ENCODE measurements at regions not wholly inside any gene's neighbourhood (a gene's known extent, or its start where the extent isn't known, plus 50 kb on each side); places are given as distances from the start of the nearest gene placed in this dataset.
A peak's percentile ranks its signal among the peaks of the same experiment; 100 is the strongest.

DNA sequence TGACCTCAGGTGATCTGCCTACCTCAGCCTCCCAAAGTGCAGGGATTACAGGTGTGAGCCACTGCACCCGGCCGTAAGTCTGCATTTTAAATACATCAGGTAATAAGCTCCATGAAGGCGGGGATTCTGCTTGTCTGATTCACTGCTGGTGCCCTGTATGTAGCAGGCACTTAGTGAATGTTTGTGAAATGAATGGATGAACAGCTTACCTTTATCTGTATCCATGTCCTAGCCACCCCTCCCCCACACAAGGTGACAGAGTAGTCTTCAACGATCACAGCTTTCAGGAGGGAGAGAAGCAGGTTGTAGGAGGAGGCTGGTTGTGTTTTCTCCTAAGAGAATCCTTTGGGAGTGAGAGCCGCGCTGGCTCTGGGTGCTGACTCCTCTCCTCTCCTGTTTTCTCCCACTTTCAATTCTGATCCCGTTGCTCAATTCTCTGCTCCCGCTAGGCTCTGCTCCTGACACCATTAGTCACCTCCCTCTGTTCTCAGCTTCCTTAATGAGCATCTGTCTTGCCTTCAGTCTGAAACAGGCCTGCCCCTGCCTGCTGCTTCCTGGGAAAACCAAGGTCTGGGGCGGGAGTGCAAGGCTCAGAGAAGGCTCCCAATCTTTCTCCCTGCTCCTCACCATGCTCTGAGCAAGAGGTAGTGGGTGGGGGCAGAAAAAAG, 88.8 kb upstream of the CTNNA1 start:
- DNase-seq: no peak

DNA sequence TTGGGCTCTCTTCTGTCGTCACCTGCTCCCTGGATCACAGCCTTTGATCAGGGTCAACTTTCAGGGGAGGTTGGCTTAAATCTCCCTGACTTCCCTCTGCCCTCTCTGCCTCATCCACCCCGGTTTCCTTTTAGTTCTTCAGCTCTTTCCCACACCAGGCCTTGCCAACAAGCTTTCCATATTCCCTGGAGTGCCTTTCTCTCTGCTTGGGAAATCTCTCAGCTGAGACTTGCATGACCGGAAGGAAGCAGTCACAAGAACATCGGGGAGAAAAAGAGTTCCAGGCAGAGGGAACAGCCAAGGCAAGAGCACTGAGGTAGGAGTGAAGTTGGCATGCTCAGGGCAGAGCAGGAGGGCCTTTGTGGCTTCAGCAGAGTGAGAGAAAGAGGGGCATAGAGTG, 88.4 kb upstream of the HSPA9 start:
- DNase-seq: no peak

DNA sequence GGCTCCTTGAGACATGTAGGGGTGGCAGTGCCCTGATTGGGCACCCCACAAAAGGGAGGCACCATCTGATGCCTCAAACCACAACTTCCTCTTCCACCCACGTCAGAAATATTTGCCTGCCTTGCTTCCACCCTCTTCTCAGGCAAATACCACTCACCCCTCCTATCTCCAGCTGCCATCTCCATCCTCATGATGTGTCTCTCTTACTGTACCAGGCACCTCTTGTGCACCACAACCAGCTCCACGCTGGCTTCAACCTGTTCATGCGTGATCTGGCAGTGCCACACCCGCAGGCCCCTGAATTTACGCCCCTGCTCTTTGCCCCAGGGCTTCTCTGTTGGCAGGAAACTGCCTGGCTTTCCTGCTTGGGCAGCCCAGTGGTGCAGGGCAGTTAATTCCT, 87.8 kb upstream of the HSPA9 start:
- peak in 1 of 2 experiments; percentile 21 for DNase-seq

DNA sequence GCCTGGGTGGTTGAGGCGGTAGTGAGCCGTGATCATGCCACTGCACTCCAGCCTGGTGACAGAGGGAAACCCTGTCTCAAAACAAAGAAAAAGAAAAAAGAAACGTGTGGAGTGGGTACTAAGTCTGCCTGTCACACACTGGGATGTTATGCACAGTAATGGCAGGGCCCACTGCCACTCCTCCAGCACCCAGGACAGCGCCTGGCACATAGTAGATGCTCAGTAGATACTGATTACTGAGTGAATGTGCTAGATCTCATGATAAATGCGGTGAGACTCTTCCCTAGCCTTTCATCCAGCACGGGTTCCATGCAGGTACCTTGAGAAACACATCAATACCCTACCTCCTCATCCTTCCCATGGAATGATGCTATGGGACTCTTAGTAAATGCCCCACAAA, 87.4 kb upstream of the HSPA9 start:
- peak; percentile 41 to 53 for DNase-seq

DNA sequence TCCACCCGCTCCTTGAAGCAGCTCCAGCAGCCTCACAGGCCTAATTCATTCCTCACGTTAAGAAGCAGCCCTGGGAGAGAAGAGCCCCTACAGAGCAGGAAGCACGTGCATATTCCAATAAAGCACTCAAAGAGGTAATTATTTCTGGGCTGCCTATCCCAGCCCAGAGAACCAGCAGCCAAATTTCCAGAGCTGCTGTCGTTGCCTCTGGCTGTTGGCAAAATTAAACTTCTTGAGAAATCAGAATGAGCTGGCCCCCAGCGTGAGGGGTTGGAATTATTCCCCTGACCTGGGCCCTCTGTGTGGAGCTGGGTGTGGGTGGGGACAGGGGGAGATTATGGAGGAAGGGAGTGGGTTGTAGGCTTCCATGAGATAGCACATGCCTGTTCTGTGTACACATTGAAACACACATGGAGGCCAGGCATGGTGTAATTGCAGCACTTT, 86.8 kb upstream of the HSPA9 start:
- DNase-seq: peak in 1 of 2 experiments; percentile 11

DNA sequence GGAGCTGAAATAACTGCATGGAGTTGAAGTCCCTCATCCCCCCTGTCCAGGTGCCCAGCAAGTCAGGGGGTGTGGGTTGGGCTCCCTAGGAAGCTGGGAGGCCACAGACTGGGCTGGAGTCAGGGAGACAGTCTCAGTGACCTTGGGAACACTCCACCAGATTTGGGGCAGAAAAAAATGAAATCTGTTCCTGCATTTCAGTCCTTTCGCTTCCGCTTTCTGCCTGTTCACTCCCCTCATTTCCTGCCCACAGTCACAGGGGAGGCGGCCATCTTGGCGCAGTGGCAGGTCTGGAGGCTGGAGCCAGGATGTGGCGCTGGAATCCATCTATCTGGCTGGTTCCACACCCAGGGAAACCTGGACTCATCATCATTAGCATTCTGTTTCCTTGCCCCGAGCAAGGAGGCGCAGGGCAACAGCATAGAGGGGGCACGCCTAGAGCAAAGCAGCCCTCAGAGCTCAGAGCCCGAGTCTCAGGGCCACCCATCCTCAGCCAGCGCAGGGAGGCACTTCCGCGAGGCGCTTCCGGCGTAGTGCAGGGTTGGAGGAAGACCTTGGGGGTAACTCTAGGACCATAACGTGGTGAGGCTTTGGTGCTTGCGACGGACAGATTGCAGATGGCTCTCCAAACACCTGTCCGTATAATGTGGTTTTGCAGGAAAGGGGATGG, 86.2 kb upstream of the HSPA9 start:
- peak in 1 of 2 experiments; percentile 7 for DNase-seq

DNA sequence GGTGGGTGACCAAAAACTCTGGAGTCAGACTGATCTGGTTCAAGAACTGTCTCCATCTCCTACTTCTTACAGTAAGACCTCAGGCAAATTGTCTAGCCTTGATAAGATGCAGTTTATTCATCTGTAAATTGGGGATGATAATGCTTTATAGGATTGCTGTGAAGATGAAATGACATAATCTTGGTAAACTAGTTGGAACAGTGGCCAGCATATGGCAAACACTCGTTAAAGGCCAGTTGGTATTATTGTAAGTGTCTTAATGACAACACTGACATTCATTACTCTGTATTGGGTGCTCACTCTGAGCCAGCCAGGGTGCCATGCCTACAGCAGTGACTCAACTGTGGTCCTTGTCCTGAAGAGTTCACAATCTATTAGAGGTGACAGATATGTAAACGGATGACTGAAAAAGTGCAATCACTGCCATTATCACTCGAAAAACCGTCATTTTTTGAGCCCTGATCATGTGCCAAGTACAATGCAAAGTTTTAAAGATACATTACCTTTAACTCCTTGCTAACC, 84.9 kb upstream of the HSPA9 start:
- peak in 1 of 2 experiments; percentile 11 for DNase-seq

DNA sequence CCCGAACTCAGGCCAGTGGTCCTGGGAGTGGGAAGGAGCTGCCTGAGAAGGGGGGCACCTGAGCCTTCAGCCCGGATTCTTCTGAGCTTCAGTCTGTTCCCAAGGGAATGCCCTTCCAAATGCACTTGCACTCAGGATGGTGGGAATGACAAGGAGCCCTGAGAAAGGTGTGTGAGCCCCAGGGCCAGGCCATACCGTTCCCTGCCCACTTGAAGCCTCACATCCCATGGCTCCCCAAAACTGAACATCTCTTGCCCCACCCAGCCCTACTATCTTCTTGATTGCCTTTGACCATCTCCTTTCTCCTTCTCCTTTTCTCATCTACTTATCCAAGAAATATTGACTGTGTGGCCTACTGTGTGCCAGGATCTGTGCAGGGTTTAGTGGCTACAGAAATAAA, 84.4 kb upstream of the HSPA9 start:
- no peak for DNase-seq

DNA sequence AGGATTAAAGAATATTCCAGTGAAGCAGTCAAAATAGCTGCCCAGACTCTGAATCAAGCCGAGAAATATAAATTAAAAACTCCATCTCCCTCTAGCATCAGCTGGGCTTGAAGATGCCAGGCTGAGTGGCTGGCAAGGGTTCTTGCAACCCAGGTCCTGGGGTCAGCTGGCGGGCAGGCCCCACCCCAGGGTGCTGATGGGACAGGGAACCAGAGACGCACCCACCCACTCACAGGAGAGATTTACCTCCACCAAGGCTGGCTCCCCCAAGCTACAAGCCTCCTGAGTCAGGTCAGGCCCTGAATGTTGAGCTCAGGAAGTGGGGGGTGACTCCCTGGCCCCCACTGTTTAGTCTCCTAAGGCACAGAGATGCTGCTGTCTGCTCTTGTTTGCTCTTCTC, 83.9 kb upstream of the HSPA9 start:
- DNase-seq: peak in 1 of 2 experiments; percentile 10

DNA sequence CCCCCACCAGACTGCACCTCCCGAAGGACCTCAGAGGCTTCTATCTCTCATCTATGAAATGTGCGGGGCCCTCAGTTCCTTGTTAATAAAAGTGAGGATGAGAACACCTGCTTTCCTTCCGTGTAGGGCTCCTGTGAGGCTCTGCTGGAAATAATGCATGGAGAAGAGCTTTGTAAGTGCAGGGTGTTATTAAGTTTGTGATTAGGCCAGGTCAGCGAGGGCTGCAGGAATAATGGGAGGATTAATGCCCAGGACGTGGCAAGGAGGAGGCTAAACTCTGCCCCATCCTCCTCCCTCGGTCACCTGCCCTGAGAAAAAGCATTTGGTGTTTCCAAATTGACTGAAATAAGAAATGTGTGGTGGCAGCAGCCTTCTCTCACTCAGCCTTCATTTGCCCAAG, 83.5 kb upstream of the HSPA9 start:
- DNase-seq: peak in 1 of 2 experiments; percentile 8

DNA sequence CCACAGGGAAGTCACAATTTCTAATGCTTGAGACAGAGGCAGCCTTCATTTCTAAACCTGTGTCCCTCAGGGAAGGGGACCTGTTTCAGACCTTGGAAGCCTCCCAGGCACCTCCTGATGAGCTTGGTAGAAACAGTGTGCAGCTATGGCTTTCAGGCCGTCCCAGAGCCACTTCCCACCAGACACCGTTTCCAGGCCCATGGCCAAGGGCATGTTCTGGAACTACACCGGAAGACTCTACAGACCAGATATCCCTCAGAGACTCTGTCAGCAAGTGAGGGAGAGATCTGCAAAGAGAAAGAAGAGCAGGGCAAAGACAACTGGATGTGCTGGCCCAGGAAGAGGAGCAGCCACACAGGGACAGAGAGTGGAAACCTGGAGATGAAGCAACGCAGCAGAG, 82.2 kb upstream of the HSPA9 start:
- DNase-seq: no peak

DNA sequence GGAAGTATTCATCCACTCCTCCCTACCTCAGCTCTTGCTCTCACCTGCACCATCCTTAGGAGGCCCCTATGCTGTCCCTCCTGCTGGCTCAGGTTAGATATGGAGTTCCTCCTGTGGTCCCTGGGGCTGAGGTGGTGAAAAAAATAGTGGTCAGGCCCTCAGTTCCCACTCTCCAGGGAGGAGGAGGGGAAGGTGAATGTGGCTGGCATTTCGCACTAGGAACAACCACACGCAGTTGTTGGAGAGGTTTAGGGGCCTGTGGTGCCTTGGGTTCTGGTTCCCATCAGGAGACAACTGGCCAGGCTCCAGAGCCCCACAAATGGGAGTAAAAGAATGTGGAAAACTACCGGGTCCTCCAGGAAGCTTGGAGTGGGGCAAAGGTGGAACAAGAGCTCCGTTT, 81.7 kb upstream of the HSPA9 start:
- no peak for DNase-seq

DNA sequence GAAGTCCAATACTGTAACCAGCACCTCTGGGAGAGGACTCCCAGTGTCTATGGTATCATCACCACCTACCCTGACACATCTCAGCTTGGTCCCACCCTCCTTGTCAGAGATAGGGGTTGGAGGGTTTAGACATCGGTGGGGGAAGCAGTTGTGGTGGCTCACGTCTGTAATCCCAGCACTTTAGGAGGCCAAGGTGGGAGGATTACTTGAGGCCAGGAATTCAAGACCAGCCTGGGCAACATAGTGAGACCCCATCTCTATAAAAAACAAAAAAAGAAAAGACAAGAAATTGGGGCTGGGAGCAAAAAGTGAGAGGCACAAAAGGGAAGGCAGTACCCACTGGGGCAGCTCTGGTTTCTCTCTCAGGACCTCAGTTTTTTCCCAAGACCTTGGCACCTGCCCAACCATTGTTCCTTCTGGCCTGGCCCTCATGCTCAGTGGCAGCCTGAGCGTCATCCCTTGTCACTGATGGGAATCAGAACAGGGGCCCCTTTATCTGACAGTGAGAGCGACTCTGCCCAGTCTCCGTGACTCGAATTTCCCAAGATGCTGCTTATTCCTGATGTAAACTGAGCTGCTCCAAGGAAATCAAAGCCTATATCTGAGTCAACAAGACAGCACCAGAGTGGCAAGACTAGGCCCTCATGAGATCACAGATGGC, 80.5 kb upstream of the HSPA9 start:
- no peak for DNase-seq

DNA sequence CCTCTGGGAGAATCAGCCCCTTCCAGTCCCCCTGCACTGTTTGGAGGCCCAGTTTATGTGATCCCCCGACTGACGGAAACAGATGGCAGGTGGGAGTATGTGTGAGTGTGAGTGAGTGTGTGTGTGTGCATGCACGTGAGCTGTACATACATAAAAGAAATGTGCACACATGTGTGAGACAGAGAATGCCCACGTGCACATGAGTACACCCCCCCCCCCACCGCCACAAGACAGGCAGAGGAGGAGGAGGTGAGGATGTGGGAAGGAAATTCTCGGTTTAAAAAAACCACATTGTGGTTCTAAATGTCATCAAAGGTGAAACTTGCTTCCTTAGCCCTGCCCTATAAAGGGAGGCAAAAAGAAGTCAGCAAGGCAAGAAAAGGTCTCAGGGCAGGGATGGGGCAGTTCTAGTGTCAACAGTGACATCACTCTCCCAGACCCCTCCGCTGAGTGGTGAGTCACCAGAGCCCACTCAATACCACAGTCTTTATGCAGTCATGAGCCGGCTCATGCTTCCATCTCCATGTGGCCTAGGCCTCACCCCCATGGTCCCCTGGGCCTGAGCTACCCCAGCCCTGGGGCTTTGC, 79.2 kb upstream of the HSPA9 start:
- peak; percentile 77 to 81 for DNase-seq

DNA sequence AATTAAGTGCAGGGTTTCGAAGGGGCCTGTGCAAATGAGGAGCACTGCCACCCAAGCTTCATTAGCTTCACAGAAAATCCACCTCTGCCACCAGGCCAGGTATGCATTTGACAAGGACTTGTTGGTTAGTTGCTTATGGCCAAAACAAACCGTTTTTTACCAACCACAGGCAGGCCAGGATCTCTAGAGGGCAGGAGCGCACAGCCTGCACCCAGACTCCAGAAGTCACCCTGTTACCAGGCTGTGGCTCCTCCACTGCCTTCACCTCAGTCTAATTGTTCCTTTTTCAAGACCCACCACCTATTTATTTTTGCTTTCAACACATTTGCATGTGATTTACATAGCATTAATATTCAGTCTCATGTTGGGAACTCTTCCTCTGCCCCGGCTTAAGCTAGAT, 78.3 kb upstream of the HSPA9 start:
- no peak for DNase-seq

DNA sequence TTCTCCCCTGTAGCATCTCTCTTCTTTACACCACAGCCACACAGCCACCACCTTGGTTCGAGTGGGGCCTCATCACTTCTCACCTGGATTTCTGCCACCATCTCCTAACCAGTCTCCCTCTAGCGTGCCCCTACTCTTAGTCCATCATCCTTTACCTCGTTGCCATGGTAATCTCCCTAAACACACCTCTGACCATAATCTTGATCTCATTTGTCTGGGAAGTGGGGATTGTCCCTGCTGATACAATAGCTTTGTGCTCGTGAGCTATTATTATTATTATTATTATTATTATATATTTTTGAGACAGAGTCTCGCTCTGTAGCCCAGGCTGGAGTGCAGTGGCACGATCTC, 76.5 kb upstream of the HSPA9 start:
- no peak for DNase-seq

DNA sequence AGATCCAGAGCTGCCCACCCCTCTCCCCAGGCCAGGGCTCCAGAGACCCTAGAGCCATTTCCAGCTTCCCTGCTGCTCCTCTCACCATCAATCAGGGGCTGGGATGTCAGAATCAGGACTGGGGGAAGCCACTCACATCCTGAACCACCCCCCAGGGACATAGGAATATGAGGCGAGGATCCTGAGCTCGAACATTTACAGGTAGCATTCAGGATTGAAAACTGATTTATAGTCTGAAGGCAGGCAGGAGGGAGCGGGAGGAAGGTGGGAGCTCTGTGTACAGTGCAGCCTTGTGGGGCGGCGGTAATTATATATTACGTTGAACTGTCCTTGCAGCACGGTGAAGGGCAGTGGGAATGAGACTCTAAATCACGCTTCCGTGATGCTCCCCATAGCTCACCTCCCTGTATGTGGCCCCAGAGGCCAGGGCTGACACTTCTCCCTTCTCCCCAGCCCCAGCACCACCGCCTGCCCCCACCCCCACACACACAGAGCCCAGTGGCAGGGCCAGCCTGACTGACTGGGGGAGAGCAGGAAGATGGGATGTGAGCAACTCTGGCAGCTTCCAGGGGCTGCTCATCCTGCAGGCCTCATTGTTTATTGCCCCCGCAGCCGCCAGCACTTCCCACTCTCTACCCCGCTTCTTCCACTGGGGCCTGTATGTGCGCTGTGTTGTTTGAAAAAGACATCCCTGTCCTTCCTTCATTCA, 76.0 kb upstream of the HSPA9 start:
- DNase-seq: no peak

DNA sequence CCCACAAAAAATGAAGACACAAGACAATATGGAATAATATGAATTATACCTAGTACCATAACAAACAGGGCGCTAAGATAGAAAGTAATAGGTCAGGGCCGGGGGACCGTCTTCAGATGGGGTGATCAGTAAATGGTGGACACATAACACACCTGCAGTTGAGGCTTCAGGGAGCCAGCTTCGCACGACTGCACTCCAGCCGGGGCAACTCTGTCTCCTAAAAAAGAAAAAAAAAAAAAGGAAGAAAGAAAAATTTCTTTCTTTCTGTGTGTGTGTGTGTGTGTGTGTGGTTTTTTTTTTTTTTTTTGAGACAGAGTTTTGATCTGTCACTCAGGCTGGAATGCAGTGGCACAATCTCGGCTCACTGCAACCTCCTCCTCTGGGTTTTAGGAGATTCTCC, 75.0 kb upstream of the HSPA9 start:
- DNase-seq: no peak

DNA sequence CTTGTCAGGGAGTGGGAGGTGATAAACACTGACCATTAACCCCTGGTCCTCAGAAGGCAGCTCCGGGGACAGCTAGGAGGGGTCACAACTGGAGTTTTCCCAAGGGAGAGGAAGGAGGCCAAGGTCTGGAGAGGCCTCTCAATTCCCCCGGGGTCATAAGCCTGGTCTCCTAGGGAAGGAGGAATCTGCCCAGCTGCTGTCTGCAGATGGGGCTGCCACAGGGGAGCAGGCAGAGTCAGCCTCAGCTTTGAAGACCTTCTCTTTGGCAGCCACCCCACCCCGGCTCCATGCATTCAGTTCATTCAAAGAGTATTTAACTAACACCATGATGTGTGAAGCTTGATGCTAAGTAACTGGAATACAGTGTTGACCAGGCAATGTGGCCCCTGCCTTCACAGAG, 74.6 kb upstream of the HSPA9 start:
- DNase-seq: no peak

DNA sequence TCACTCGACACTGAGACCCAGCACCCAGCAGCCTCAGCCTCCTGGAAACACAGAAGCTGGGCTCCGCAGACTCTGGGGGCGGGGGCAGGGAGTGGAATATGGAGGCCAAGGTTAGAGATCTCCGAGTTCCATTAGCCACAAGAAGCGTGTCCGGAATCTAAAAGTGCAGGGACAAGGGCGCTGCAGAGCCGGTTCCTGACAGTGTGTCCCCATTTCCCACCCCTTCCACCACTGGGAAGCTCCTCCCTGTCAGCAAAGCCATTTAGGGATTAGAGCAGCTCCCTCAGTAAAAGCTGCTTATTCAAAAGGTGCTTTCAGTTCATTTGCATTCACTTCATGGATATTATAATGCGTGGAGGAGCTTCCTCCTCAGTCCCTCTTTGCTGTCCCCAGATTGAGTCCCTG, 74.1 kb upstream of the HSPA9 start:
- no peak for DNase-seq

DNA sequence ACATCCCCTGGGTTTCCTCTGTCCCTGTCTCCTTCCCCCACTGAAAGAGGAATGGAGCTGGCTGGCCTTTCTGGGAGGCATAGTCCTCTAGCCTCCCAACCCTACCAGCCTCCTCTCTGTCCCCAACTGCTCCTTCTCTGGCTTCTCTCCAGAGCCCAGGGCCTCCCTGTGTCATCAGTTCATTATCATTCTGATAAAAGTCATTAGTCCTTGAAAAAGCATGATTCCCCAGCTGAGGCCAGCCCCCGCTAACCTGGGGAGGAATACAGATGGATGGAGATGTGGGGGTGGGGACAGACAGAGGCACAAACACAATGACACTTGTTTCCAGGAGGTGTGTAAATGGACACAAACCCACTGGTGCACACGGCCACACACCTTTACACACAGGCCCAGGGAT, 73.6 kb upstream of the HSPA9 start:
- no peak for DNase-seq

DNA sequence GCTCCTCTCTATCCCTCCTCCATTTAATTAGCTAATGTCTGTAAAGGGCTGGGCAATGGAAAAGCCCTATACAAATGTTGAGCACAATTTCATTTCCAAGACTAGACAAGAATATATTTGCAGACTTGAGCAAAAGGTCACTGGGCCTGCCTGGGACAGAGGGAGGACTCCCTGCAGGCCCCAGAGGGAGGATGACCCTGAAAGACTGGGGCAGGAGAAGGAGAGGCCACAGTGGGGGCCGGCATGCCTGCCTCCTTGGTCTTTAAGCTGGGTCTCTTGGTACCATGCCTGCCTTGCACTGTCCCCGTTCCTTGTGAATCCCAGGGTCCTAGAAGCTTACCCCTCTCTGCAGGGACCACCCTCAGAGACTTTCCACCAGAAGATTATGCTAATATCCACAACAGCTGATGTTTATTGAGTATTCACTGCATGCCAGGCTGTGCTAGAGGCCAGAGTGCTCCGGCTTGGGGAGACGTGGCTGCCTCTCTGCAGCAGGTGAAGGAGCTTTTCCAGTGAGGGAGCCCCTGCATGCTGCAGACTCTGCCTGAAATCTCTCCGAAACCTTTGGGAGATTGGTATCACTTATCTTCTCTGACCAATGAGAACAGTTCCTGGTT, 72.7 kb upstream of the HSPA9 start:
- no peak for DNase-seq
